ENCODE measurements at regions not wholly inside any gene's neighbourhood (a gene's known extent, or its start where the extent isn't known, plus 50 kb on each side); places are given as distances from the start of the nearest gene placed in this dataset.

- no peak for TF ChIP-seq REST (IDR thresholded peaks at IDR 0.05; ENCODE audit: insufficient replicate concordance, low read depth)
- TF ChIP-seq SPI1 (IDR thresholded peaks at IDR 0.05; ENCODE audit: borderline replicate concordance, low read depth) = no peak
- TF ChIP-seq POLR2AphosphoS5 (IDR thresholded peaks at IDR 0.05; ENCODE audit: low read depth) = no peak
- TF ChIP-seq CTCF (IDR thresholded peaks at IDR 0.05; ENCODE audit: insufficient read depth, low read length) = no peak
- TF ChIP-seq GABPA (IDR thresholded peaks at IDR 0.05; ENCODE audit: low read depth) = no peak
- no peaks in the 10 kb centered on the region for H3K27me3 ChIP-seq (ENCODE audit: insufficient read depth, poor library complexity, severe bottlenecking)
- DNase-seq (ENCODE audit: low read depth in 1 of 2, low spot score in 1 of 2) = no peak
Measured at GRCh38 chr15:37481126-37481525, 380.8 kb upstream of the MEIS2 start.

GRCh38 chr15:37483779-37484178 is 383.4 kb upstream of the MEIS2 start:
- TF ChIP-seq POLR2AphosphoS5 (IDR thresholded peaks at IDR 0.05; ENCODE audit: low read depth) (no peak), SPI1 (IDR thresholded peaks at IDR 0.05; ENCODE audit: borderline replicate concordance, low read depth) (no peak), REST (IDR thresholded peaks at IDR 0.05; ENCODE audit: insufficient replicate concordance, low read depth) (no peak), GABPA (IDR thresholded peaks at IDR 0.05; ENCODE audit: low read depth) (no peak), CTCF (IDR thresholded peaks at IDR 0.05; ENCODE audit: insufficient read depth, low read length) (no peak)
- DNase-seq (ENCODE audit: low read depth in 1 of 2, low spot score in 1 of 2) = no peak
- no peak overlapping the region for H3K4me3 ChIP-seq (replicated peaks; ENCODE audit: insufficient read depth, low read length)
- no peak overlapping the region for H3K27ac ChIP-seq (replicated peaks)
- no peaks in the 10 kb centered on the region for H3K27me3 ChIP-seq (ENCODE audit: insufficient read depth, poor library complexity, severe bottlenecking)

More at GRCh38 chr15:37481126-37481525, 380.8 kb upstream of the MEIS2 start:
- Histone ChIP-seq H3K27ac (replicated peaks) (no peak overlapping the region), H3K4me3 (replicated peaks; ENCODE audit: insufficient read depth, low read length) (no peak overlapping the region)

GRCh38 chr15:37485056-37485455 is 384.7 kb upstream of the MEIS2 start:
- no peak overlapping the region for H3K4me3 ChIP-seq (replicated peaks; ENCODE audit: insufficient read depth, low read length)
- no peak for DNase-seq (ENCODE audit: low read depth in 1 of 2, low spot score in 1 of 2)
- TF ChIP-seq POLR2AphosphoS5 (IDR thresholded peaks at IDR 0.05; ENCODE audit: low read depth) = no peak
- TF ChIP-seq CTCF (IDR thresholded peaks at IDR 0.05; ENCODE audit: insufficient read depth, low read length) = no peak
- no peak for TF ChIP-seq REST (IDR thresholded peaks at IDR 0.05; ENCODE audit: insufficient replicate concordance, low read depth)

More at GRCh38 chr15:37485056-37485455, 384.7 kb upstream of the MEIS2 start:
- Histone ChIP-seq H3K27ac (replicated peaks) (no peak overlapping the region), H3K27me3 (ENCODE audit: insufficient read depth, poor library complexity, severe bottlenecking) (no peaks in the 10 kb centered on the region)

All from HL-60 (cell line).